Cardiac muscle cell (in vitro differentiated cells and primary cell): ENCODE measurements at regions not wholly inside any gene's neighbourhood (a gene's known extent, or its start where the extent isn't known, plus 50 kb on each side); places are given as distances from the start of the nearest gene placed in this dataset.
"Not testable (repeated sequence)": the region's sequence is repeated elsewhere in the genome, so short reads cannot be mapped to it uniquely, and the experiment has no call there.

ENCODE experiments used
- DNase-seq, 2 donors: peaks; one replicate each; pipeline versions ENCODE4 v3.0.0 to v3.0.0-alpha.2; 2010 to 2017; ENCODE audit warnings: low read depth in 1 of 2, low spot score in 1 of 2
- H3K27ac ChIP-seq: fragments of 200-600 bp; sonication (generic); 2 replicates; pipeline ENCODE4 v1.5.1; 2016
- H3K27me3 ChIP-seq: fragments of 200-600 bp; sonication (generic); 2 replicates; pipeline ENCODE4 v1.6.0; 2016; ENCODE audit warnings: control low read depth
- H3K36me3 ChIP-seq: fragments of 200-600 bp; sonication (generic); 2 replicates; pipeline ENCODE4 v1.5.1; 2016; ENCODE audit warnings: control low read depth
- H3K4me1 ChIP-seq: fragments of 200-600 bp; sonication (generic); 2 replicates; pipeline ENCODE4 v1.8.1; 2017; ENCODE audit warnings: low read depth, mild to moderate bottlenecking, mixed run types
- H3K4me3 ChIP-seq: fragments of 200-600 bp; sonication (generic); 2 replicates; pipeline ENCODE4 v1.5.1; 2016; ENCODE audit warnings: mild to moderate bottlenecking
- H3K9me3 ChIP-seq: fragments of 200-600 bp; sonication (generic); 2 replicates; pipeline ENCODE4 v1.5.1; 2017; ENCODE audit warnings: low read depth, mild to moderate bottlenecking, control low read depth
- CTCF ChIP-seq: IDR thresholded peaks from 2 replicates; pipeline ENCODE4 v1.5.1; 2012; ENCODE audit warnings: low read depth, mild to moderate bottlenecking, low read length

GRCh38 chr10:34941471-34942357 is 126.6 kb upstream of the PARD3 start:
- DNase-seq: peak in 1 of 2 donors; percentile 73
- H3K27ac ChIP-seq: no peak overlapping the region
- no peaks in the 10 kb centered on the region for H3K36me3 ChIP-seq

GRCh38 chr10:34940436-34940835 is 125.3 kb upstream of the PARD3 start:
- H3K4me3 ChIP-seq: no peak overlapping the region
- TF ChIP-seq CTCF: no peak
- peaks cover 2% of the 10 kb centered on the region for H3K4me1 ChIP-seq
- no peak for DNase-seq
- no peaks in the 10 kb centered on the region for H3K36me3 ChIP-seq
- H3K27ac ChIP-seq: no peak overlapping the region
- H3K27me3 ChIP-seq: no peaks in the 10 kb centered on the region
- no peaks in the 10 kb centered on the region for H3K9me3 ChIP-seq

More at GRCh38 chr10:34941471-34942357, 126.6 kb upstream of the PARD3 start:
- H3K9me3 ChIP-seq: no peaks in the 10 kb centered on the region
- no peak for TF ChIP-seq CTCF
- H3K4me1 ChIP-seq: peaks cover 6% of the 10 kb centered on the region
- H3K4me3 ChIP-seq: no peak overlapping the region
- no peaks in the 10 kb centered on the region for H3K27me3 ChIP-seq

- Histone ChIP-seq H3K36me3 (no peaks in the 10 kb centered on the region), H3K27ac (no peak overlapping the region), H3K4me1 (no peaks in the 10 kb centered on the region), H3K9me3 (no peaks in the 10 kb centered on the region), H3K4me3 (no peak overlapping the region), H3K27me3 (no peaks in the 10 kb centered on the region)
- no peak for TF ChIP-seq CTCF
- peak in 1 of 2 donors; percentile 89 for DNase-seq
Observed at GRCh38 chr10:34938399-34938670, 123.2 kb upstream of the PARD3 start.

GRCh38 chr10:34937643-34938398 is 122.7 kb upstream of the PARD3 start:
- not testable (repeated sequence) for H3K36me3 ChIP-seq, H3K4me3 ChIP-seq, H3K27me3 ChIP-seq, H3K9me3 ChIP-seq, H3K27ac ChIP-seq, H3K4me1 ChIP-seq
- peak in 1 of 2 donors; percentile 69 for DNase-seq

GRCh38 chr10:34936061-34936460 is 121.0 kb upstream of the PARD3 start:
- no peak for TF ChIP-seq CTCF
- Histone ChIP-seq H3K27me3 (no peaks in the 10 kb centered on the region), H3K4me3 (no peak overlapping the region), H3K36me3 (no peaks in the 10 kb centered on the region), H3K27ac (no peak overlapping the region), H3K4me1 (no peaks in the 10 kb centered on the region), H3K9me3 (no peaks in the 10 kb centered on the region)
- no peak for DNase-seq

- Histone ChIP-seq H3K27me3 (no peaks in the 10 kb centered on the region), H3K9me3 (no peaks in the 10 kb centered on the region), H3K4me1 (no peaks in the 10 kb centered on the region), H3K36me3 (no peaks in the 10 kb centered on the region), H3K27ac (no peak overlapping the region), H3K4me3 (no peak overlapping the region)
- no peak for TF ChIP-seq CTCF
- DNase-seq: peak; percentile 20 to 68
Observed at GRCh38 chr10:34933676-34934075, 118.6 kb upstream of the PARD3 start.
